NCI-H345 treated with DMSO at 0.1 percent for 48 hours (cell line): ENCODE measurements at regions not wholly inside any gene's neighbourhood (a gene's known extent, or its start where the extent isn't known, plus 50 kb on each side); places are given as distances from the start of the nearest gene placed in this dataset.
A peak's percentile ranks its signal among the peaks of the same experiment; 100 is the strongest.
"Not testable (repeated sequence)": the region's sequence is repeated elsewhere in the genome, so short reads cannot be mapped to it uniquely, and the experiment has no call there.

Experiments used
- DNase-seq: peaks from one replicate; lab custom pipeline; 2025; ENCODE audit not compliant: unreplicated experiment; lab: John Stamatoyannopoulos, UW

- DNase-seq, result no peak
Observed at GRCh38 chr5:53160895-53161294, 51.3 kb upstream of the MOCS2 start.

DNA sequence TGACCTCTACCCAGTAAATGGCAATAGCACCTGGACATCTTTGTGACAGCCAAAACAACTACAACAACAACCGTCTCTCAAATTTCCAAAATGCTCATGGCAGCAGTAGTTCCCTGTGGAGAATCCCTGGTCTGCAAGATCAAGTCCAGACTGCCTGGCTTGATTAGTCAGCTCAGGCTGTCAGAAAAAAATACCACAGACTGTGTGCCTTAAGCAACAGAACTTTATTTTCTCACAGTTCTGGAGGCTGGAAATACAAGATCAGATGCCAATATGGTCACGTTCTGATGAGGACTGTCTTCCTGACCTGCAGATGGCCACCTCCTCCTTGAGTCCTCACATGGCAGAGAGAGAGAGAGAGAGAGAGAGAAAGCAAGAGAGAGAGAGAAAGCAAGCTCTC lies 52.3 kb upstream of the MOCS2 start:
- DNase-seq, result no peak

DNA sequence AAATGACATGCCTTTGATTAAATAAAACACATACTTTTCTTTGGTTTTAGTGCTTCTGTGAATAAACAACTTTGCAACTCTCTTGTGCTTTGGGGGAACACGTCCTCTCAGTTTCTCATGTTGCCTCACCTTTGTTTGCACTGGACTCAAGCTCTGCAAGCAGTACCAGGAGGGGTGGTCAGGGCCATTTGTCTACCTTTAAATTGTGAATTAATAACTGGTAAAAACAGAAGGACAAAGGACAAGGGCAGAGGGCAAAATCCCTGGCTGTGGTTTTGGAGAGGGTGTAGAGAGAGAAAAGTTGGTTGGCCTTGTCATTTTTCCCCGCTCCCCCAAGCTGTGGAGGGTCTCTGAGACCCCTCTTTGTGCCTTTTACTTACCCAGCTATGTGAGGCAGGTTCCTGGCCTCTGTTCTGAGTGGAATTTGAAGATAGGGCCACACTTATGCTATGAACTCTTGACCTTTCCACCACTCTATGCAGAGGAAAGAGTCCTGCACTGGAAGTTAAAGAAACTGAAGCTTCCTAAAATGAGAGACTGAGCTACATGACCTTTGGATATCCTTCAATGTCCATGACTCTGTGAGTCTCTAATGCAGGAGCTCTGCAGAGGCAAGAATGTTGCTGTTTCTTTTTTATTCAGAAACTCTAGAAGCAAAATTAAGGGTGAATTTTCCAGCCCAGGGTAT lies 55.1 kb upstream of the MOCS2 start:
- no peak for DNase-seq

GRCh38 chr5:53165431-53166182 lies 56.0 kb upstream of the MOCS2 start:
- no peak for DNase-seq

GRCh38 chr5:53166183-53166495 lies 56.6 kb upstream of the MOCS2 start:
- no peak for DNase-seq

GRCh38 chr5:53167836-53168235 lies 58.3 kb upstream of the MOCS2 start:
- DNase-seq, result no peak

- no peak for DNase-seq
Observed at GRCh38 chr5:53169933-53170332, 60.4 kb upstream of the MOCS2 start.

DNA sequence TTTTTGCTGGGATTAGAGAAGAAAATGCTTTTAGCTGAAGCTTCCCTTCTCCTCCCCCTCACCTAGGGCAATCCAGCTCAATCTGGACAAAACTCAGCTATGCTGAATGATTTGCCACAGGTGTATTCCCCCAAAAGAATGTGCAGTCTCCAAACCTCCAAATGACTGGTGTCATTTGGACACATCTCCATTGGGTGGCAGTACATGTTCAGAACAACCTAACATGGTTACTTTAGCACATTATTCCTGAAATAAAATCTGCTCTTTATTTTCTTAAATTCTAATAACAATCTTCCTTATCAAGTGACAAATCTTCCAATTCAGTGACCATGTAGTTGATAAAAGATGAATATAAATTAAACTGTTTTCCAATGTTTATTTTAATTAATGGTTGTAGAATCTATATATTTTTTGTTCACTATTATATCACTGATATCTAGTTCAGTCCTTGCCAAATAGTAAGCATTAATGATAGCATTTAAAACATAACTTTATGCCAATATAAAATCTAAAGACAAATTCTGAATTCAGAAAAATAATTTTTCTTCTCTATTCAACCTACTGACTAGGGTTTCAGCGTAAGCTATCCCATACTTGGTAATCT lies 61.3 kb upstream of the MOCS2 start:
- peak; percentile 20 for DNase-seq

- not testable (repeated sequence) for DNase-seq
Observed at GRCh38 chr5:53172073-53172472, 62.5 kb upstream of the MOCS2 start.

- DNase-seq, result no peak
Observed at GRCh38 chr5:53172630-53173029, 63.1 kb upstream of the MOCS2 start.

DNA sequence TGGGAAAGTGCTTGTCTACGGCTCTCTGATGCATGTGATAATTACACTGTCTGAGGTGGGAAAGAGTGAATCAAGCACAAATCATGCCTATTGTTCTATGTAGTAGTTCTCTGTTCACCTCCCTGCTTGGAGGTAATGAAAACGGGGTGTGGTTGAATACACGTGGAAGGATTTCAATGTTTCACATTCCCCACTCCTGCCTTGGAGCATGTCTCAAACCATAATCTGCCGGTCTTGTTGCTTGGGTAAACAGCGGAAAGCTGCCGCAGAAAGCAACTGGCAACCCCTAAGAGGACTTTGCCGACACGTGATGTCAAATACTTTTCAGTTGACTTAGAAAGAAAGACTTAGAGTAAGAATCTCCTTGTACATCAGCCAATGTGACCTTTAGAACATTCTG lies 63.5 kb upstream of the MOCS2 start:
- no peak for DNase-seq

- no peak for DNase-seq
Observed at GRCh38 chr5:53178830-53179229, 69.3 kb upstream of the MOCS2 start.

DNA sequence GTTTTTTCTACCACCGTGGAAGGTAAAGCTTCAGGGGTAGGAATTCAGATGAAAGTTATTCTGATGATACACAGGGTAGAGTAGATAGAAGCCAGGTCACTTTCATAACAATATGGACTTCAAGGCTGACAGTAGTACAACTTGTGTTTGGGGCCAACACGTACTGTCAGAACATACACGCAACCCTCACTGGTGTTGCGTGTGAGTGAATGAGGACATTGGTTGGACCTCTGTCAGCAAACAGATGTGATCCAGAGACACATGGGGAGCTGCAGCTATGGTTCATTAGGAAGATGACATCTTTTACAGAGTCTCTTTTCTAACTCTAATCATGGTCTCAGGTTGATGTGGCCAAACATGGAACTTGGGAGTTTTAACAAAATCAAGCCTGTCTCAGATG lies 70.1 kb upstream of the MOCS2 start:
- no peak for DNase-seq

- no peak for DNase-seq
Observed at GRCh38 chr5:53180538-53180937, 71.0 kb upstream of the MOCS2 start.

- DNase-seq, result no peak
Observed at GRCh38 chr5:53180991-53181390, 71.4 kb upstream of the MOCS2 start.

- DNase-seq, result no peak
Observed at GRCh38 chr5:53183880-53184279, 74.3 kb upstream of the MOCS2 start.

DNA sequence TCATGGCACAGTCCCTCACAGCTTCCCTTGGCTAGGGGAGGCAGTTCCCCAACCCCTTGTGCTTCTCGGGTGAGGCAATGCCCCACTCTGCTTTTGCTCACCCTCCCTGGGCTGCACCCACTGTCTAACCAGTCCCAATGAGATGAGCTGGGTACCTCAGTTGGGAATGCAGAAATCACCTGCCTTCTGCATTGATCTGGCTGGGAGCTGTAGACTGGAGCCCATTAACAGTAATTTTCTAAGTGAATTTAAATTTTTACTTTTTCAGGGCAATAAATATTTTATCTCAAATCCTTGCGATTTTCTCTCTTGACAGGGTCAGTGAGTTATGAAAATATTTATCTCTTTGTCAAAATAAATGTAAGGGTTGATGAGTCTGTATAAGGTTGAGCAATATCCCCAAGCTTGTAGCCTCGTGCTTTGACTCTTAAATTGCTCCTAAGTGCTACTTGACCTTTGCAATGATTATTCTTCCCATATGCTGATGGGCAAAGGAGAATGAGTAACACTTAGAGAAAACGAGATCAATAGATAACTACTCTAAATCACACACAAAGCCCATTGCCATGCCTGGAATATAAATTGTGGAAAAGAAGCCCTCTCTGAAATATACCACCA lies 82.1 kb upstream of the MOCS2 start:
- no peak for DNase-seq

DNA sequence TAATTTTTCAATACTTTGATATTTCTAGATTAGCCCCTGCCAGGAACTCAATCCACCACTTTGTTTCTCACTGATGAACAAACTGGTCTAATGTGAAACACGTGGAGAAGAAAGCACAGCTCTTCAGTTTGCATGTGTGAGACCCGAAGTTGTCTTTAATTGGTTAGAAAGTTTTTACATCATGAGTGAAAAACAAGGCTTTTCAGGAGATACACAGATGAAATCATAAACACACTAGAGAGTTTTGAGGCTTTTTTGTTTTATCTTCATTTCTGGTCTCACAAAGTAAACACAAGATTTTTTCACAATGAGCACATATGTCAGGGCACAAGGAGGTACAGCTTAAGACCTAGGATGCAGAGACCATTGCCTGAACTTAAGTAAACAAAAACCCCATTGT lies 84.5 kb upstream of the MOCS2 start:
- no peak for DNase-seq

- DNase-seq, result no peak
Observed at GRCh38 chr5:53199882-53200281, 90.3 kb upstream of the MOCS2 start.

- no peak for DNase-seq
Observed at GRCh38 chr5:53200306-53200705, 90.7 kb upstream of the MOCS2 start.

DNA sequence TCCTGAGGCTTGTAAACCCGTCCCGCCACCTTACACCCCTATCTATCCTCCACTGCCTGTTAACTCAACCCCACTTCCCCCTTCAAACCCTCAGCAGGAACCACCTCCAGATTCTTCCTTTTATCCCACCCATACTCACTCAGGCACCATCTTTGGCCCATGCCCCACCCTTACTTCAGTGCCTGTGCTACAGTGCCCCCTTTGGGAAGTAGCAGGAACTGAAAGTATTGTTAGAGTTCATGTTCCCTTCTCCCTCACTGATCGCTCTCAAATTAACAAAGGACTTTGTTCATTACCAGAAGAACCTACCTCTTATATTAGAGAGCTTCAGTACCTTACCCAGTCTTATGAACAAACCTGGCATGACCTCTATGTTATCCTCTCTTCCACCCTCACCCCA lies 92.2 kb upstream of the MOCS2 start:
- no peak for DNase-seq

DNA sequence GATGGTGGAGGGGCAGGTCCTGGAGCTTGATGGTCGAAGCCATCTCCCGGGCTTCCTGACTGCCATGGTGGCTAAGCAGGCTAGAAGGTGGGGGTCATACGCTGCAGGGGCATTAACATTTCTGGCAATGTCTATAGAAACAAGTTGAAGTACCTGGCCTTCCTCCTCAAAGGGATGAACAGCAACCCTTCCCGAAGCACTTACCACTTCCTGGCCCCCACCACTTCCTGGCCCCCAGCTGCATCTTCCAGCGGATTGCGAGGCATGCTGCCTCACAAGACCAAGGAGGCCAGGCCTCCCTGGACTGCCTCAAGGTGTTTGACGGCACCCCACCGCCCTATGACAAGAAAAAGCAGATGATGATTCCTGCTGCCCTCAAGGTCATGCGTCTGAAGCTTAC lies 97.0 kb upstream of the MOCS2 start:
- DNase-seq, result no peak
